NCI-H226 (cell line): ENCODE measurements at regions not wholly inside any gene's neighbourhood (a gene's known extent, or its start where the extent isn't known, plus 50 kb on each side); places are given as distances from the start of the nearest gene placed in this dataset.
A peak's percentile ranks its signal among the peaks of the same experiment; 100 is the strongest.

Experiments
- DNase-seq: peaks from one replicate; pipeline ENCODE4 v3.0.0-alpha.2; 2015

- DNase-seq = peak; percentile 41
These were observed 59.0 kb downstream of the RPS29 start for GRCh38 chr14:49527221-49527620.

GRCh38 chr14:49526101-49526500, 60.1 kb downstream of the RPS29 start:
- no peak for DNase-seq

- no peak for DNase-seq
These were observed 69.9 kb downstream of the RPS29 start for GRCh38 chr14:49516286-49516685.

GRCh38 chr14:49512571-49512970, 73.6 kb downstream of the RPS29 start:
- DNase-seq = no peak

- DNase-seq = peak; percentile 90
These were observed 74.0 kb downstream of the RPS29 start for GRCh38 chr14:49512147-49512551.

- no peak for DNase-seq
These were observed 78.1 kb downstream of the RPS29 start for GRCh38 chr14:49508124-49508523.

- DNase-seq = no peak
These were observed 79.5 kb downstream of the RPS29 start for GRCh38 chr14:49506650-49507049.

- DNase-seq = peak; percentile 96
These were observed 81.0 kb downstream of the RPS29 start for GRCh38 chr14:49505041-49505766.

GRCh38 chr14:49497725-49498348, 88.3 kb downstream of the RPS29 start:
- peak; percentile 32 for DNase-seq

GRCh38 chr14:49497267-49497666, 88.9 kb downstream of the RPS29 start:
- no peak for DNase-seq

- no peak for DNase-seq
These were observed 91.3 kb downstream of the RPS29 start for GRCh38 chr14:49494836-49495235.

GRCh38 chr14:49493557-49493956, 92.6 kb downstream of the RPS29 start:
- no peak for DNase-seq

GRCh38 chr14:49492151-49492550, 94.0 kb downstream of the RPS29 start:
- no peak for DNase-seq

- no peak for DNase-seq
These were observed 96.8 kb downstream of the RPS29 start for GRCh38 chr14:49489341-49489740.

- DNase-seq = no peak
These were observed 98.9 kb downstream of the RPS29 start for GRCh38 chr14:49487238-49487637.

- DNase-seq = no peak
These were observed 100.9 kb downstream of the RPS29 start for GRCh38 chr14:49485290-49485689.

GRCh38 chr14:49484180-49484579, 102.0 kb downstream of the RPS29 start:
- no peak for DNase-seq

GRCh38 chr14:49483268-49483667, 102.9 kb downstream of the RPS29 start:
- no peak for DNase-seq

GRCh38 chr14:49480979-49481498, 105.1 kb downstream of the RPS29 start:
- DNase-seq = no peak

GRCh38 chr14:49480053-49480760, 106.0 kb downstream of the RPS29 start:
- no peak for DNase-seq

- no peak for DNase-seq
These were observed 106.7 kb downstream of the RPS29 start for GRCh38 chr14:49479432-49479831.

GRCh38 chr14:49478784-49479183, 107.4 kb downstream of the RPS29 start:
- no peak for DNase-seq

GRCh38 chr14:49467091-49467490, 119.1 kb downstream of the RPS29 start:
- no peak for DNase-seq

- DNase-seq = no peak
These were observed 121.3 kb downstream of the RPS29 start for GRCh38 chr14:49464885-49465284.
